ENCODE measurements at regions not wholly inside any gene's neighbourhood (a gene's known extent, or its start where the extent isn't known, plus 50 kb on each side); places are given as distances from the start of the nearest gene placed in this dataset.

GRCh38 chr5:124114911-124115310, 602.9 kb downstream of the CSNK1G3 start:
- TF ChIP-seq, protein P1, sequence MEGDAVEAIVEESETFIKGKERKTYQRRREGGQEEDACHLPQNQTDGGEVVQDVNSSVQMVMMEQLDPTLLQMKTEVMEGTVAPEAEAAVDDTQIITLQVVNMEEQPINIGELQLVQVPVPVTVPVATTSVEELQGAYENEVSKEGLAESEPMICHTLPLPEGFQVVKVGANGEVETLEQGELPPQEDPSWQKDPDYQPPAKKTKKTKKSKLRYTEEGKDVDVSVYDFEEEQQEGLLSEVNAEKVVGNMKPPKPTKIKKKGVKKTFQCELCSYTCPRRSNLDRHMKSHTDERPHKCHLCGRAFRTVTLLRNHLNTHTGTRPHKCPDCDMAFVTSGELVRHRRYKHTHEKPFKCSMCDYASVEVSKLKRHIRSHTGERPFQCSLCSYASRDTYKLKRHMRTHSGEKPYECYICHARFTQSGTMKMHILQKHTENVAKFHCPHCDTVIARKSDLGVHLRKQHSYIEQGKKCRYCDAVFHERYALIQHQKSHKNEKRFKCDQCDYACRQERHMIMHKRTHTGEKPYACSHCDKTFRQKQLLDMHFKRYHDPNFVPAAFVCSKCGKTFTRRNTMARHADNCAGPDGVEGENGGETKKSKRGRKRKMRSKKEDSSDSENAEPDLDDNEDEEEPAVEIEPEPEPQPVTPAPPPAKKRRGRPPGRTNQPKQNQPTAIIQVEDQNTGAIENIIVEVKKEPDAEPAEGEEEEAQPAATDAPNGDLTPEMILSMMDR (IDR thresholded peaks at IDR 0.05): no peak
- TF ChIP-seq POLR2A (IDR thresholded peaks at IDR 0.05): no peak
